ENCODE measurements at regions not wholly inside any gene's neighbourhood (a gene's known extent, or its start where the extent isn't known, plus 50 kb on each side); places are given as distances from the start of the nearest gene placed in this dataset.
"Not testable (repeated sequence)": the region's sequence is repeated elsewhere in the genome, so short reads cannot be mapped to it uniquely, and the experiment has no call there.

- no peak for DNase-seq (ENCODE audit: low read depth, low spot score)
- no peak overlapping the region for H3K4me3 ChIP-seq (ENCODE audit: low read length)
Measured at GRCh38 chr13:112210371-112210770, 143.4 kb downstream of the SOX1 start.

- no peak overlapping the region for H3K4me3 ChIP-seq (ENCODE audit: low read length)
- no peak for DNase-seq (ENCODE audit: low read depth, low spot score)
Measured at GRCh38 chr13:112212533-112212932, 145.6 kb downstream of the SOX1 start.

GRCh38 chr13:112213467-112214255, 146.7 kb downstream of the SOX1 start:
- no peak overlapping the region for H3K4me3 ChIP-seq (ENCODE audit: low read length)
- DNase-seq (ENCODE audit: low read depth, low spot score) = no peak

GRCh38 chr13:112215871-112216270, 148.9 kb downstream of the SOX1 start:
- DNase-seq (ENCODE audit: low read depth, low spot score) = no peak
- H3K4me3 ChIP-seq (ENCODE audit: low read length) = no peak overlapping the region

GRCh38 chr13:112217431-112217830, 150.5 kb downstream of the SOX1 start:
- no peak overlapping the region for H3K4me3 ChIP-seq (ENCODE audit: low read length)
- no peak for DNase-seq (ENCODE audit: low read depth, low spot score)

GRCh38 chr13:112218416-112218815, 151.5 kb downstream of the SOX1 start:
- DNase-seq (ENCODE audit: low read depth, low spot score) = no peak
- no peak overlapping the region for H3K4me3 ChIP-seq (ENCODE audit: low read length)

GRCh38 chr13:112219740-112220139, 152.8 kb downstream of the SOX1 start:
- no peak overlapping the region for H3K4me3 ChIP-seq (ENCODE audit: low read length)
- no peak for DNase-seq (ENCODE audit: low read depth, low spot score)

- DNase-seq (ENCODE audit: low read depth, low spot score) = no peak
- no peak overlapping the region for H3K4me3 ChIP-seq (ENCODE audit: low read length)
Measured at GRCh38 chr13:112220296-112220875, 153.4 kb downstream of the SOX1 start.

GRCh38 chr13:112220925-112221324, 154.0 kb downstream of the SOX1 start:
- no peak overlapping the region for H3K4me3 ChIP-seq (ENCODE audit: low read length)
- no peak for DNase-seq (ENCODE audit: low read depth, low spot score)

GRCh38 chr13:112222971-112223370, 153.2 kb upstream of the SPACA7 start:
- no peak overlapping the region for H3K4me3 ChIP-seq (ENCODE audit: low read length)
- no peak for DNase-seq (ENCODE audit: low read depth, low spot score)

GRCh38 chr13:112223929-112224328, 152.2 kb upstream of the SPACA7 start:
- DNase-seq (ENCODE audit: low read depth, low spot score); H3K4me3 ChIP-seq (ENCODE audit: low read length): not testable (repeated sequence)

GRCh38 chr13:112225429-112226090, 150.6 kb upstream of the SPACA7 start:
- no peak for DNase-seq (ENCODE audit: low read depth, low spot score)
- H3K4me3 ChIP-seq (ENCODE audit: low read length) = no peak overlapping the region

- H3K4me3 ChIP-seq (ENCODE audit: low read length) = no peak overlapping the region
- no peak for DNase-seq (ENCODE audit: low read depth, low spot score)
Measured at GRCh38 chr13:112226320-112227002, 149.7 kb upstream of the SPACA7 start.

GRCh38 chr13:112227031-112227430, 149.1 kb upstream of the SPACA7 start:
- no peak for DNase-seq (ENCODE audit: low read depth, low spot score)
- no peak overlapping the region for H3K4me3 ChIP-seq (ENCODE audit: low read length)

GRCh38 chr13:112229445-112229844, 146.7 kb upstream of the SPACA7 start:
- DNase-seq (ENCODE audit: low read depth, low spot score) = no peak
- H3K4me3 ChIP-seq (ENCODE audit: low read length) = no peak overlapping the region

GRCh38 chr13:112229992-112230872, 145.9 kb upstream of the SPACA7 start:
- H3K4me3 ChIP-seq (ENCODE audit: low read length) = no peak overlapping the region
- DNase-seq (ENCODE audit: low read depth, low spot score) = no peak

- DNase-seq (ENCODE audit: low read depth, low spot score) = no peak
- no peak overlapping the region for H3K4me3 ChIP-seq (ENCODE audit: low read length)
Measured at GRCh38 chr13:112231451-112232083, 144.6 kb upstream of the SPACA7 start.

GRCh38 chr13:112233256-112233655, 142.9 kb upstream of the SPACA7 start:
- H3K4me3 ChIP-seq (ENCODE audit: low read length) = no peak overlapping the region
- no peak for DNase-seq (ENCODE audit: low read depth, low spot score)
